SIG-M5 treated with dmso at 0.1 percent for 504 hours (cell line): ENCODE measurements at regions not wholly inside any gene's neighbourhood (a gene's known extent, or its start where the extent isn't known, plus 50 kb on each side); places are given as distances from the start of the nearest gene placed in this dataset.

ENCODE experiments used
- DNase-seq: peaks from one replicate; lab custom pipeline; 2025; ENCODE audit not compliant: unreplicated experiment; lab: John Stamatoyannopoulos, UW

GRCh38 chr12:13769966-13770365, 211.4 kb downstream of the GRIN2B start:
- DNase-seq = no peak

DNA sequence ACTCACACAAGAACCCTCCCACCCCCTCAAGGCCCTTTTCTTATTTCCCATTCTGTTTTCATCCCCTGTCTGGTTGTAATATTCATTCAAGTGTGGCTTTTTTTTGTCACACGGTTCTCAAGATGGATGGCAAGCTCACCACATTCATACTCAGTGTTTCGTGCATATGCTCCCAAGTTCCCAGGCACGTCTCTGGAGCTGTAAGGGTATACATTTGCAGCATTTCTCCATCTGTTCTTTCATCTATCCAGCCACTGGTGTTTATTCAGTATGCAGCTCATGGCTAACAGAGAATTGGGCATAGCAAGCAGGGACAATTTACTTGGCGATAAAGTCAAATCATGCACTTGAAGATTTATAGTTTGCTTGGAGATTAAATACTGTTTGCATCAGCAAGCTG, 212.1 kb downstream of the GRIN2B start:
- no peak for DNase-seq

- DNase-seq = no peak
Measured at GRCh38 chr12:13764748-13765147, 216.7 kb downstream of the GRIN2B start.

DNA sequence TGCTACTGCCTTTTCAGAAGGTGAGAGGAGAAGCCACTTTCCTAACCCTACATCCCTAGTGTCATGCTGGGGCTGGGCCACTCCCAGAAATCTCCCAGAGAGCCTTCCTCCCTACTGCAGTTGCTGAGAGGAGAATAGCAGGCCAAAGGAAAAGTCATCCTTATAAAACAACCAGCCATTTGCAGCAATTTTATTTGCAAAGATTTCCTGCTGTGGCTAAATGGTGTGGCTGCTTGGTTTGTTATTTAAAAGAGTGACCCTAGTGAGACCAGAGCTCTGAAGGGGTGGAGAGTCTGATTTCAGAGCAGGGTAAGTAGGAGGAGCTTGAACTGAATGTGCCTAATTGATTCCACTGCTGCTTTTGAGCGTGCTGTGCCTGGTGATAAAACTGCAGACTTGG, 232.0 kb downstream of the GRIN2B start:
- DNase-seq = no peak

DNA sequence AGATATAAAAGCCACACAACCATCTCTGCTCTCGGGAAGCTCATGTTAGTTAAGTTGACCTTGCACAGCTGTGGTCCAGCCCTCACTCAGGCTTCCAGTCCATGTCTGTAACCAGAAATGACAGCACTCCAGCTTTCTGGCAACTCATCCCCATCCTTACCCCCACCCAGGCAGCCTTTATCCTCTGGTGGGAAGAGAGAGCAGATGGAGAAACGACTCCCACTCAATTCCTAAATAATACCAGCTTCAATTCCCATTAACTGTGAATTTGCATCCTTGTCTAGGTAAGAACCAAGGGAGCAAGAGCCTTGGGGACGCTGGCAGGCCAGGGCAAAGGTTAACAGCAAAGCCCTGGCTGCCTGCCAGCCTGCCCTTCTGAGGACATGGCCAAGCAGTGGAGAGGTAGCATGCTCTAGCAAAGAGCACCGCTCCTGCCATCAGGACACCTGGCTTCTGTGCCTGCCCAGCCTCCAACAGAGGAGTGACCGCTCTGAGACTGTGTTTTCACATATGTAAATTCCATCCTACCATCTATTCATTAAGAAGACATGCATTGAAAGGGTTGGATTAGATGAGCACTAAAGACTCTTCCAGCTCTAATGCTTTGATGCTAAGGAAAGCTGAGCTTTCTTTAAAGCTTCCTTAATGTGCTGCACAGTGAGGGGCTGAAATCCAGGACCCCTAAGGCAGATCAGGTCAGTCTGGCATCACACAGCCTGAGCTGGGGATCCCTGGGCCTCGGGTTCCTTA, 236.1 kb downstream of the GRIN2B start:
- no peak for DNase-seq

DNA sequence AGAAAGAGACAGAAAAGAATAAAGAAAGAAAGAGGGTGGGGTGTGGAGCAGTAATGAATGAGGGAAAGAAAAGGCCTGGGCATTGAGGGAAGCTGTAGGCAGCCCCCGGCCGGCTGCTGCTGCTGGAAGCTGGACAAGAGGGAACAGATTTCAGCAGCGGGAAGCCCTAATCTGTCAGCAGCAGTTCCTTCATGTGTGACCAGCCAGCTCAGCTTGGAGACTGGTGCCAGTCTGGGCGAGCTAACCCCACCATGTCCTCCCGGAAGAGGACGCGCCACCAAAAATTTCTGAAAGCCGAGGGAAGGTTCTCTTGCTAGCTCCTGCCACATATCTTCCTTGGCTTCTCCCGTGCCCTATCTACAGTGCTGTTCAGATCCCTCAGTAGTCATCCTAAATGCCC, 236.8 kb downstream of the GRIN2B start:
- no peak for DNase-seq

- DNase-seq = no peak
Measured at GRCh38 chr12:13740149-13740545, 241.3 kb downstream of the GRIN2B start.

DNA sequence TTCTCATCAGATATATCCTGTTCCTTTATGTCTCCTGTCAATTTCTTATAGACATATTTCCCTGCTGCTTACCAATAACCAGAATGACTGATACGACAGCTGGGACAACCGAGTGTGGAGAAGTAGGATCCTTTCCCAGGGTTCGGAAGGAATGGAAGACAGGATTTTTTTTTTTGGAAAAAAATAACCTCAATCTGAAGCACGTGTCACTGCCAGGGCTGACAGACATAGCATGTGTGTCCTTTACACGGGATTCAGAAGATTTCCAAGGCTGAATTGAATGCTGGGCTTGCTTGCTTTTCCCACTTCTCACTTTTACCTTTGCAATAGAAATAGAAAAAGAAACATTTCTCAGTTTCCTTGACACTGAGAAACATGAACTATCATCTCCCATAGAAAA, 245.7 kb downstream of the GRIN2B start:
- no peak for DNase-seq

- DNase-seq = no peak
Measured at GRCh38 chr12:13734584-13735152, 246.7 kb downstream of the GRIN2B start.

GRCh38 chr12:13727707-13728195, 253.7 kb downstream of the GRIN2B start:
- DNase-seq = no peak

DNA sequence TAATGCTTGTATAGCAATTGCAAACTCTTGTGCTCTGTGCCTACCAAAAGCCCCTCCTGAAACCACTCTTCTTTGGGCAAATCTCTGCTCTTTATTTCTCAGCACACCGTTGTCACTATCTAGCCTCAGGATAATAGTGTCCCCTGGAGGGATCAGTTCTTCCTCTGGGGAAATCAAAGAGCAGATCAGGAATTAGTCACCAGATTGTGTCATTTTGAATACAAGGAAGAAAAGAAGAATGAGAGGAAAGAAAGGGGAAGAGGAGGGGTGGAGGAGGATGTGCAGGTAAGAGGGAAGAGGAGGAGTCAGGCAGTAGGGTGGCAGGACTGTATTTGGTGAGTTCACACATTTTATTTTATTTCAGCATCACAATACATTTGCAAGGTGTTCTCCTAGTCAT, 256.4 kb downstream of the GRIN2B start:
- no peak for DNase-seq

GRCh38 chr12:13724136-13724535, 257.3 kb downstream of the GRIN2B start:
- DNase-seq = no peak

- DNase-seq = no peak
Measured at GRCh38 chr12:13719986-13720385, 261.4 kb downstream of the GRIN2B start.

GRCh38 chr12:13718271-13718670, 263.1 kb downstream of the GRIN2B start:
- no peak for DNase-seq

DNA sequence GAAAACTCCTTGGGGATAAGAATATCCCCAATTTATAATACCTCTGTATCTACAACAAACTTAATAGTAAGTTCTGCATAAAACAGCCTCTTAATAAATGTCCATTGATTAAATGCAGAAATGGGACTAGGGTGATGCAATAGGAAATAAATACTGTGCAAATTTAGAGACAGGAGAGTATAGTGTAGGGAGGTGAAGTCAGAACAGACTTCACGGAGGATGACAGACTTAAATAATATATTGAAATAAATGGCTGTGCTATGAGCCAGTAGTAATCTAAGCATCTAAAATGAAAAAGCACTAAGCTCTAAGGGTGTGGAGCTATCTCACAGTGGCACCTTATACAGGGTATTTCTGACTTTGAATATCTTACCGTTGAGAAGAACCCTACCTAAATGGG, 265.3 kb downstream of the GRIN2B start:
- DNase-seq = no peak

- DNase-seq = no peak
Measured at GRCh38 chr12:13713556-13714410, 267.6 kb downstream of the GRIN2B start.

- no peak for DNase-seq
Measured at GRCh38 chr12:13707829-13708228, 273.6 kb downstream of the GRIN2B start.

DNA sequence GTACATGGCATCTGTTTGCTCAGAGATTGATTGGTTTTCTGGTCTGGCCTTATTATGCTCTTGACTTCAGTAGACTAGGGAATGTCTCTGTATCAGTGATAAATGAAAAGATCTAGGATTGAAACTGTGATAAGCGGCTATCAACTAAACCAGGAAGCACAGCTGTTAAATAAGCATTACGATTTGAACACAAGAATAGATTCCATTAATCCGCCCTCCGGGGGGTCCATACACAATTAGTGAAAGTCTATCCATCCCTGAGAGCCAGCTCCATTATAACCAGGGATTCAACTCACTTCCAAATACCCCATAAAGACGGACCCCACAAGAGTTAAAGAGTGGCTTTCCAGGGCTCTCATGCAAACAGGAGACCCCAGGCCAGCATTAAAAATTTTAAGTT, 279.0 kb downstream of the GRIN2B start:
- DNase-seq = no peak

DNA sequence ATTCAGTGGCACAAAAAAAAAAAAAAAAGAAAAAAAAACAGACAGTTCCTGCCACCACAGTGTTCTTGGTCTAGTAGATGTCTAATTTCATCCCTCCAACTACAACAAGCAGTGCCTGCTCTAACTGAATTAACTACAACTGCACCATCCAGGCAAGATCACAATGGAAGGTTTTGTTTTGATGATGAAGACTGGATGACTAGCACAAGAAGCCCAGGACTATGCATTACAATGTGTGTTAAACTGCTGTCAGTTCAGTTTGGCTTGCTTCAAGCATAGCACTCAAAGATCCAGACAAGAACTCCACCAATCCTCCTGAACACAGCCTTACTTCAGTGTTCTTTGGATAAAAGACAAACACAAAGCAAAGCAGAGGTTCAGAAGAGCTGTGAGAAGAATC, 279.9 kb downstream of the GRIN2B start:
- no peak for DNase-seq

DNA sequence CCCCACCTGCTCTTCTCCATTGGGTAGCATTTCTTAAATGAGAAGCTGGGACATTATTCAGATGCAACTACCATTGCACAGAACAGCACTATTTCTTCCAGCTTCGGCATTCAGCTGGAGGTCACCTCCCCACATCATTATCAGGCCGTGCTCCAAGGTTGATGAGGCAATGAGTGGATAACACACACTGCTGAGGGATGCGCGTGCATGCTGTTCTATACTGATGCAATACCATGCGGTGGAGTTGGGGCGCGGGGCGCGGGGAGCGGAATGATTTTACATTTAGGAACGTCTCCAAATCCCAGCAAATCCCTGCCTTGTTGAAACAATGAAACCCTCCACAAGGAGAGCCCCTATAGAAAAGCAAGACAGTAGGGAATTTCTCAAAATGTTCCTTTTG, 283.4 kb downstream of the GRIN2B start:
- DNase-seq = no peak

DNA sequence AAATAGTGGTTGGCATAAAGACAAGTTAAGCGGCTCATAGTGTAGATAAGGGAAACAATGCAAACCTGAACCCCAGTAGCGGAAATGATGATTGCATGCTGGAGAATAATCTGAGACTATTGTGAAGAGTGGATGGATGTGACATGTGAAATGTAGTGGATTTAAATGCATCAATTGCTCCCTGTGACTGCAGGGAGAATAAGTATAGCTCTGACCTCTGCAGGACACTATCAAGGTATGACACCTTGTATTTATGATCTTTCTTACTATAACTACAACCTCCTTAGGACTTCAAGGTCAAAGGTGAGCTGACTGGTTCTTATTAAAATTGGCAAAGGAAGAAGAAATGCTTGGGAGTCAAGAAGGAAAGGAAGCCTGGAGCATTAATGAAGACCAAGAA, 285.6 kb downstream of the GRIN2B start:
- DNase-seq = no peak

DNA sequence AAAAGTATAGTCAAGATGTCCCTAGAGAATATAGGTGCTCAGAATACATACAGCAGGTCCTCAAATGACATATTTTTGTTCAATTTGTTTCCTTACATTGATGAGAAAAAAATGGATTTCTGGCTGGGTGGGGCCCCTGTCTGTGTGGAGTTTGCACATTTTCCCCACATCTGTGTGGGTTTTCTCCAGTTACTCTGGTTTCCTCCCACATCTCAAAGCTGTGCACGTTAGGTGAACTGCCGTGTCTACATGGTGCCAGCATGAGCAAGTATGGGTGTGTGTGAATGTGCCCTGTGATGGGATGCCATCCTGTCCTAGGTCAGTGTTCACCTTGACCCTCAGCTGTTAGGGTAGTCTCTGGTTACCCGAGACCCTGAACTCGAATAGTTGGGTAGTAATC, 289.1 kb downstream of the GRIN2B start:
- no peak for DNase-seq
